Liver (tissue), 8 donors: ENCODE measurements at regions not wholly inside any gene's neighbourhood (a gene's known extent, or its start where the extent isn't known, plus 50 kb on each side); places are given as distances from the start of the nearest gene placed in this dataset.

Experiments used
- DNase-seq: peaks from one replicate; pipeline ENCODE4 v3.0.0-alpha.2; 2017; ENCODE audit warnings: low spot score
- H3K27ac ChIP-seq, 2 donors: one replicate each; pipeline ENCODE4 v1.7.0; 2013; ENCODE audit warnings: inconsistent platforms in 2 of 2, low read length in 2 of 2, control low read depth in 1 of 2, low read depth in 1 of 2, mild to moderate bottlenecking in 1 of 2
- H3K27me3 ChIP-seq, 4 donors: one replicate each; pipeline versions ENCODE4 v1.6.1 to v1.7.0; 2013; ENCODE audit warnings: low read length in 3 of 4, inconsistent platforms in 1 of 4, mild to moderate bottlenecking in 1 of 4, moderate library complexity in 1 of 4; ENCODE audit not compliant: control insufficient read depth in 4 of 4, insufficient read depth in 4 of 4
- H3K36me3 ChIP-seq, 4 donors: one replicate each; pipeline versions ENCODE4 v1.6.1 to v1.7.0; 2013; ENCODE audit warnings: low read length in 3 of 4, mild to moderate bottlenecking in 3 of 4, low read depth in 1 of 4, moderate library complexity in 1 of 4; ENCODE audit not compliant: control insufficient read depth in 4 of 4, insufficient read depth in 3 of 4
- H3K4me1 ChIP-seq, 4 donors: one replicate each; pipeline versions ENCODE4 v1.6.1 to v1.7.0; 2013; ENCODE audit warnings: low read length in 3 of 4, mild to moderate bottlenecking in 3 of 4, moderate library complexity in 1 of 4; ENCODE audit not compliant: control insufficient read depth in 4 of 4, insufficient read depth in 4 of 4
- H3K4me3 ChIP-seq, 3 donors: one replicate each; pipeline versions ENCODE4 v1.6.1 to v1.7.0; 2013; ENCODE audit warnings: low read length in 3 of 3, control low read depth in 1 of 3, low read depth in 1 of 3, mild to moderate bottlenecking in 1 of 3
- H3K9ac ChIP-seq, 2 donors: one replicate each; pipeline ENCODE4 v1.7.0; 2013; ENCODE audit warnings: low read length in 2 of 2, mild to moderate bottlenecking in 2 of 2, moderate library complexity in 2 of 2, control low read depth in 1 of 2, low read depth in 1 of 2
- H3K9me3 ChIP-seq, 4 donors: one replicate each; pipeline versions ENCODE4 v1.6.1 to v1.7.0; 2013; ENCODE audit warnings: low read length in 3 of 4; ENCODE audit not compliant: control insufficient read depth in 4 of 4
- ATF3 ChIP-seq: IDR thresholded peaks from 2 replicates; pipeline ENCODE4 v1.6.1; 2016; ENCODE audit warnings: antibody characterized with exemption
- CTCF ChIP-seq: fragments of 150-350 bp; IDR thresholded peaks from 2 replicates; pipeline ENCODE4 v1.5.1; 2017; ENCODE audit warnings: improper control_type of control experiment, low read depth, low read length; ENCODE audit not compliant: missing input control
- EGR1 ChIP-seq, 2 donors: IDR thresholded peaks; 2 replicates each; pipeline ENCODE4 v1.6.1; 2016 to 2018; ENCODE audit warnings: antibody characterized with exemption in 2 of 2, low read depth in 2 of 2
- FOXA1 ChIP-seq: IDR thresholded peaks from 2 replicates; pipeline ENCODE4 v1.6.1; 2016; ENCODE audit warnings: antibody characterized with exemption
- GABPA ChIP-seq, 2 donors: IDR thresholded peaks in 1 of 2; conservative IDR thresholded peaks in 1 of 2; 2 replicates each; pipeline ENCODE4 v1.6.1; 2016; ENCODE audit warnings: antibody characterized with exemption in 2 of 2, mild to moderate bottlenecking in 1 of 2, moderate library complexity in 1 of 2
- HNF4A ChIP-seq, 2 donors: conservative IDR thresholded peaks; 2 replicates each; pipeline ENCODE4 v1.6.1; 2016; ENCODE audit warnings: antibody characterized with exemption in 2 of 2, mild to moderate bottlenecking in 2 of 2
- HNF4G ChIP-seq: IDR thresholded peaks from 2 replicates; pipeline ENCODE4 v1.6.1; 2016; ENCODE audit warnings: antibody characterized with exemption
- MAX ChIP-seq: IDR thresholded peaks from 2 replicates; pipeline ENCODE4 v1.6.1; 2016; ENCODE audit warnings: antibody characterized with exemption
- NR2F2 ChIP-seq: IDR thresholded peaks from 2 replicates; pipeline ENCODE4 v1.6.1; 2016; ENCODE audit warnings: antibody characterized with exemption
- REST ChIP-seq: IDR thresholded peaks from 2 replicates; pipeline ENCODE4 v1.6.1; 2016; ENCODE audit warnings: antibody characterized with exemption, mild to moderate bottlenecking
- RXRA ChIP-seq, 2 donors: IDR thresholded peaks; 2 replicates each; pipeline ENCODE4 v1.6.1; 2017 to 2018; ENCODE audit warnings: antibody characterized with exemption in 2 of 2, mild to moderate bottlenecking in 1 of 2
- SP1 ChIP-seq: IDR thresholded peaks from 2 replicates; pipeline ENCODE4 v1.6.1; 2018; ENCODE audit warnings: antibody characterized with exemption, mild to moderate bottlenecking
- TAF1 ChIP-seq: conservative IDR thresholded peaks from 2 replicates; pipeline ENCODE4 v1.6.1; 2016; ENCODE audit warnings: antibody characterized with exemption, mild to moderate bottlenecking
- ZBTB33 ChIP-seq: IDR thresholded peaks from 2 replicates; pipeline ENCODE4 v1.6.1; 2016; ENCODE audit warnings: antibody characterized with exemption
- WGBS: extraction: QIAGEN DNeasy Blood & Tissue Kit; methylation state at CpG from one replicate; pipeline ENCODE4 v1.1.7; 2013; 5-methylcytosine and 5-hydroxymethylcytosine counted together
- donor health status: healthy.
- donor health status: healthy.
- donor health status: healthy.
- donor health status: healthy.
- donor health status: healthy.

- TF ChIP-seq GABPA (IDR thresholded peaks at IDR 0.05 in 1 of 2, conservative IDR thresholded peaks at IDR 0.05 in 1 of 2) (no peak), RXRA (IDR thresholded peaks at IDR 0.05) (no peak), MAX (no peak), FOXA1 (no peak), HNF4G (no peak), REST (no peak), HNF4A (conservative IDR thresholded peaks at IDR 0.05) (no peak), CTCF (no peak), ATF3 (no peak), SP1 (no peak), TAF1 (no peak), EGR1 (IDR thresholded peaks at IDR 0.05; ENCODE audit: low read depth in 2 of 2) (no peak), NR2F2 (no peak)
- no peaks in the 10 kb centered on the region for H3K27me3 ChIP-seq
- DNase-seq, result no peak
- no peak overlapping the region for H3K4me3 ChIP-seq
- WGBS, result 0% methylated on average over 1 of the region's 1 CpG
- peaks cover 0 to 6% (median 0%) of the 10 kb centered on the region in 4 donors for H3K9me3 ChIP-seq
- no peak overlapping the region for H3K27ac ChIP-seq
- H3K4me1 ChIP-seq, result no peaks in the 10 kb centered on the region
- no peaks in the 10 kb centered on the region for H3K36me3 ChIP-seq
- no peak overlapping the region for H3K9ac ChIP-seq
Observed at GRCh38 chr2:188835006-188835405, 139.2 kb upstream of the COL3A1 start.

GRCh38 chr2:188835821-188836220, 138.4 kb upstream of the COL3A1 start:
- Histone ChIP-seq H3K4me1 (no peaks in the 10 kb centered on the region), H3K4me3 (no peak overlapping the region), H3K27me3 (no peaks in the 10 kb centered on the region), H3K36me3 (no peaks in the 10 kb centered on the region), H3K27ac (no peak overlapping the region), H3K9ac (no peak overlapping the region), H3K9me3 (peaks cover 0 to 6% (median 0%) of the 10 kb centered on the region in 4 donors)
- TF ChIP-seq ZBTB33, result no peak
- no peak for TF ChIP-seq RXRA (IDR thresholded peaks at IDR 0.05)
- no peak for DNase-seq
- 83% methylated on average over 2 of the region's 2 CpGs for WGBS
